ENCODE measurements at regions not wholly inside any gene's neighbourhood (a gene's known extent, or its start where the extent isn't known, plus 50 kb on each side); places are given as distances from the start of the nearest gene placed in this dataset.

- no peak for DNase-seq (ENCODE audit: low spot score)
- intact Hi-C loops (cut with DNase I) = no loop called here
Measured at GRCh38 chr2:188220535-188220934, 71.1 kb upstream of the GULP1 start.

GRCh38 chr2:188227713-188228112 is 64.0 kb upstream of the GULP1 start:
- intact Hi-C loops (cut with DNase I) = no loop called here
- DNase-seq (ENCODE audit: low spot score) = no peak

GRCh38 chr2:188235364-188235763 is 56.3 kb upstream of the GULP1 start:
- no peak for DNase-seq (ENCODE audit: low spot score)
- intact Hi-C loops (cut with DNase I) = no loop called here

DNA sequence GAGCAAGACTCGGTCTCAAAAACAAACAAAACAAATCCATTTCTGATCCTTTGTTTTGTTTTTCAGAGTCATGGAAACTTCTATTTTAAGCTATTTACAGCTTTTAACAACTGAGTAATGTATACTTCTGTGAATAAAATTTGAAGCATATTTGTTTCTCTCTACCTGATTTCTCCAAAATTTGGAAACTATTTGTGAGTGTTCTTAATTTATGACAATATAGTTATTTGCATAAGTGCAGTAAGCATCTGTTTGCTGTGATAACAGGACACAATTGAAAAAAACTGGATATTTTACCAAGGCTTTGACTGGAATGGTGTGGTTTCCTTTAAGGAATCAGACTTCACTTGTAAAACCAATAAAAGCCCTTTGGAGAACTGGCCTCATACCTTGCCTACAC is 53.3 kb upstream of the GULP1 start:
- no peak for DNase-seq (ENCODE audit: low spot score)
- intact Hi-C loops (cut with DNase I) = no loop called here
